ENCODE measurements at regions not wholly inside any gene's neighbourhood (a gene's known extent, or its start where the extent isn't known, plus 50 kb on each side); places are given as distances from the start of the nearest gene placed in this dataset.

DNA sequence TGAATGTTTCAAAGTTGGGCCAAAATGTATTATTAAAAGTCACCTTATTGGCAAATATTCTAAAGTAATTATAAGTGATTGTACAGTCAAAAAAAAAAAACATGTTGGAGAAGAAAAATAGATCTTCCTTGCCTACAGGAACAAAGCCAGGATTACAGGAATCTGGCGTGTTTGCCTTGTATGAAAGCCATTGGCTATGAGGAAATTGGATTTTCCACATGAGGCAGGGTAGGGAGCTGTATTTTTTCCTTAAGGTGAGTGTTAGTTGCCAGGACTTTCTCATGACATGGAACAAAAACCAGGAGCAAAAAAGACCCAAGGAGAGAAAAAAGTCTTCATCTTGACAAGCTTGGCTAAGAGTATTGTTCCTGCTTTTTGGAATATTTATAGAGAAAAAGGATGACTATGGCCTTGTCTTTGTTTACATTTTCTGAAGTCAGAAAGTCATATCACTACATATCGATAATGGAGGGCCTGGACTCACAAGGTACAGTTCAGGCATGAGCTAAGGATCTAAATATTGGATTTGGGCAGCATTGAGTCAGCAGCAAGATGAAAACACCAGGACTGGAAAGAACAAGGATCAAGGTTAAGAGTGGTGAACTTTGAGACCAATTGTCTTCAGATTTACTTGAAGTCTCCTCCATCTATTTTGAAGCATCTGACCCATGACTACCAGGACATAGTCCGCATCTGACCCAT, 68.4 kb upstream of the FLRT2 start:
- no peak for TF ChIP-seq CTCF (IDR thresholded peaks at IDR 0.05; ENCODE audit: low read length)
- TF ChIP-seq EZH2 (IDR thresholded peaks at IDR 0.05; ENCODE audit: borderline replicate concordance, low read length), result no peak
